NAMALWA (cell line): ENCODE measurements at regions not wholly inside any gene's neighbourhood (a gene's known extent, or its start where the extent isn't known, plus 50 kb on each side); places are given as distances from the start of the nearest gene placed in this dataset.

Experiments
- DNase-seq: peaks from one replicate; pipeline ENCODE4 v3.0.0-alpha.2; 2015; ENCODE audit warnings: low spot score

GRCh38 chr10:123455861-123456260, 210.3 kb upstream of the GPR26 start:
- no peak for DNase-seq

- DNase-seq = no peak
These were observed 207.2 kb upstream of the GPR26 start for GRCh38 chr10:123458933-123459332.

- no peak for DNase-seq
These were observed 206.6 kb upstream of the GPR26 start for GRCh38 chr10:123459371-123460091.

DNA sequence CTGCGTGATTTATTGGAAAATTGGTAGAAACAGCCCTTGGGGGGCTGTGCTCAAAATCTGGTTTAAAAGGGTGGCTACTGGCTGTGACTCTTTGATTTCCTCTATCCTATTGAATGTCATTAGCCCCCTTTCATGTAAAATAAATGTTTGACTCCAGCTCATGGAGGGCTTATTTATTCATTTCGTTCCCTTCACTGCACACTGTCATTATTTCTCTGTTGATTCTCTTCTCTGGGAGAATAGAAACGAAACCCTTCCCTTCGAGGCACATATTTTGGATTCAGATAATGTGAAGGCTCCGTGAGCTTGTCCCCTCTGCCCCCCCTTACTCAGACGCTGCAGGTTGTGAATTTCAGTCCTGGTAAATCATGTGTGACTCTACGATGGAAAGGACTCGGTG, 203.9 kb upstream of the GPR26 start:
- DNase-seq = no peak

DNA sequence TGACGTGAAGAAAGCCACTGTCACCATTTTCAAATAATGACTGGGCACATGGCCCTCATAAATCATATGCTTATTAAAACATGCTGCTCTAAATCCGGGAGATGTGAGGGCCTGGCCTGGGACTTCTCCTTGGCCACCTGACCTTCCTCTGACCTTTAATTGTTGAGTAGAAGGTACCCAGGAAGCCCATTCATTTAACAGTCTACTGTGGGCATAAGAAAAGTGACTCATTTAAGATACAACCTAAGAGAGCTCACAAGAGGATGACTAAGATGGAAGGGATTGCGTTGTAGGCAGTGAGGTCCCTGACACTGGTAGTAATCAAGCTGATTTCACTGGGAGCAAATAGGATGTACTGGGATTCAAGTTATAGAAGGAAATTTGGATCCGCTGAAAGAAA, 203.4 kb upstream of the GPR26 start:
- no peak for DNase-seq

- no peak for DNase-seq
These were observed 203.0 kb upstream of the GPR26 start for GRCh38 chr10:123463181-123463580.

DNA sequence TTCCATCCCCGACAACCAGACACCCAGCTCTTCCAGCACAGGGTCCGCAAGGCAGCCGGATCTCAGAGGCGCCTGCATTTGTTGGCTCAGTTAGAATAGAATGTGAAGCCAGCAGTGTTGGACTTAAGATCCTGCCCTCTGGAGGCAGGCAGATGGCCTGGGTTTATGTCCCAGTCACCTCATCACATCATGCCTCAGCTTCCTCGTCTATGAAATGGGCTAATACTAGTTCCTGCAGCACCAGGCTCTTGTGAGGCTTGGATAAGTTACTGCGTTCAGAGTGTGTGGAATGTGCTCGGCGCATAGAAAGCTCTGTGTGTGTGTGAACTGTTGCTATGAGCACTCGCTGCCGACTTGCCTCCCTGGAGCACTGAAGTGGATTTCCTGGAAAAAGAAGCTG, 202.5 kb upstream of the GPR26 start:
- no peak for DNase-seq

- DNase-seq = no peak
These were observed 201.5 kb upstream of the GPR26 start for GRCh38 chr10:123464430-123465323.

DNA sequence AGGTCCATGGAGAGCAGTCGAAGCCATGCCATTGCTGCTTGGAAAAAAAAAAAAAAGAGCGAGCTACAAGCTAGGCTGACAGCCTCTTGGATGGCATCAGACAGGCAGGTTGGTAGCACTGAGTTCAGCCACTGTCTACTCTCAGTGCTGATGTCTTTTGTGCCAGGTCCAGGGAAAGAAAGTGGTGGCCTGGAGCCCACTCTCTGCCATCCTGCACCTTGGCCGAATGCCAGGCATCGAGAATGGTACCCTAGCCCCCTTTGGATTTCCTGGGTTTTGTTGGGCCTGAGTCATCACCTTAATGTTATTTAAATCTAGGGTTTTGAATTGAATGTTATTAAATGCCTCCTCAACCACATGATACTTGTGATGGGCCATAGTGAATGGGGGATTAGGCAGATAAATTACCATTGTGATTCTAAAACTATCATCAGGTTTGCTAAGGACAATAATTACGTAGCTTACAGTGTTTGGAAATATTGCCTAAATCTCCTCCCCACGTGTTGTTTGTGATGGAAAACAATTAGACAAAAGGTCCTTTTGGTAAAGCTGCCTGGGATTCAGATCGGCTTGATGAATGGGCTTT, 195.7 kb upstream of the GPR26 start:
- DNase-seq = no peak

DNA sequence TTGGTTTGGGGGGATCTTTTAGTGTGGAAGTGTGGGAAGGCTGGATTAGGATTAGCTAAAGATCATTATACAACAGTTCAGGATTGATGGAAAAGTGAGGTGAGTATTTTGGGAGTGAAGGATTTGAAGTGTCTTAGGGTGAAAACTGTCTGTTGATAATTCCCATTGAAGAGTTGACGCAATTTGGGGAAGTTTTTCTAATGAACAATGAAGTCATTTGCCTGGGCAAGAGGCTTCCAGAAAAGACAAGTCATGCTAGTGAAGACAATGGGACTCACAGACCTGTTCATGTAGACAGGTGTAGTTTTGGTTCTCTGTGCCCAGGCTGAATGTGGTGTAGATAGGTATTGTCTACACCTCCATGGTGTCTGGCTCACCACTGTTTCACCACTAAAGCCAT, 194.3 kb upstream of the GPR26 start:
- DNase-seq = no peak

DNA sequence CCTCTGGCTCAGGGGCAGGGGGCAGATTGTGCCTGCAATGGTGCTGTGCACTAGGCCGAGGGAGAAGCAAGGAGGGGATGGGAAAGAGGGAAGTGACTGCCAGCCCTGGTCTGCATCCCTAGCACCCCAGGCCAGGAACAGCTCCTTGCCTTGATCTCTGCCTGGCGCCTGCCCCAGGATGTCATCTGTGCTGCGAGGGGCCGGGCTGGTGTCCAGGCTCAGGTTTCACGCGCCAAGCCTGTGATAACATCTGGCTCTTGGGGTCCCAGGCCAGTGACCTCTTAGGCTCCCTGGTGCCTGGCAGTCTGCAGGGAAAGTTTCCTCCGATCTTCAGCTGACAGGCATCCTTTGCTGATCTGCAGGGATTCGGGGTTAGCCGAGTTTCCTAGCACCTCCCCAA, 193.5 kb upstream of the GPR26 start:
- DNase-seq = no peak

DNA sequence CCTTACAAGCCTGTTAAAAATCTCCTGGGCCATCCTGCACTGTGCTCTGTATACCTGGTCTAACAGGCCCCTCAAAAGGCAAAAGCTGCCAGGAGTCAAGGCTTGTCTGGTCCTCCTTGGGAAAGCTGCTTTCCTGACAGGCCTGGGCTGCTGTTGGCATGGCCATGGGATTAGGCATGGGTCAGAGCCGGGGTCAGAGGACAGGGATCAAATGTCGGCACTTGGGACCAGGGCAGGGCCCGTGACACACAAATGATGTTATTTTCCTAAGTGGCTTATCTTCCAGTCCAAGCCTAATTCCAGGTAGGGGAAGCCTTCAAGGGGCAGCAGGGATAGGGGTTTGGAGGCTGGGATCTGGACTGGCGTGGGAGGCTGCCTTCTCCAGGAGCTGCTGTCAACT, 191.5 kb upstream of the GPR26 start:
- DNase-seq = no peak

GRCh38 chr10:123475466-123475865, 190.7 kb upstream of the GPR26 start:
- DNase-seq = no peak

DNA sequence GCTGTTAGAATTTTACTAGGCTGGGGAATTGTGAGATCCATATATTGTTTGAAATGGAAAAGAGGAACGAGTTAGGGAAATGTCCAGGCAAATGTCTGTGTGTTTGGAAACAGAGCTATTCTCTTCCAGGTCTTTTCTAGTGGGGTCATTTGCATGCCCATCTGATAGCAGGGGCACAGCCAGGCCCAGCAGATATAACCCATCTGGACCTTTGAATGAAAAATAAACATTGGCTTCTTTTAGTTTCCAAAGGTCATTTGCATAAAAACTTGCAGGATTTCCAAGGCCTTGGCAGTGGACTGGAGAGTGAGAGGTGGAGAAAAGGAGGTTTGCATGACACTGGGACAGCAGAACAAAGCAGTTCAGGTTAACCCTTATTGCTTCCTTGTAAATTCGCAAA, 188.0 kb upstream of the GPR26 start:
- no peak for DNase-seq

DNA sequence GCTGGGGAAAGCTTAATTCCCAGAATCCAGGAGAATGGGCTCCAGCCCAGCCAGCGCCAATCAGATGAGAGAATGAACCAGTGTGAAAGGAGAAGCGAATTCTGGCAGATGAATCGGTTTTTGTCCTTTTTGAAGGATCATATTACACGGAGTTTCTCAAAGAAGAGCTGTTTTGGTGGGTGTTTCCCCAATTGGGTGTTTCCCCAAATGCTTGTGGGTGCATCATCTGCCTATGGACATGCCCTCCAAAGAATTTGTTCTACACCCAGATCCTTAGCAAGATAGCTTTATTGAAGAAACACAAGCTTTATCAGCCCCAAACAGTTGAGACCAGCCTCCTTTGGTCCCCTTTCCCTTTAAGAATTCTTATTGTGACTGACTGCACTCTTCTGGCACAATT, 186.5 kb upstream of the GPR26 start:
- no peak for DNase-seq

DNA sequence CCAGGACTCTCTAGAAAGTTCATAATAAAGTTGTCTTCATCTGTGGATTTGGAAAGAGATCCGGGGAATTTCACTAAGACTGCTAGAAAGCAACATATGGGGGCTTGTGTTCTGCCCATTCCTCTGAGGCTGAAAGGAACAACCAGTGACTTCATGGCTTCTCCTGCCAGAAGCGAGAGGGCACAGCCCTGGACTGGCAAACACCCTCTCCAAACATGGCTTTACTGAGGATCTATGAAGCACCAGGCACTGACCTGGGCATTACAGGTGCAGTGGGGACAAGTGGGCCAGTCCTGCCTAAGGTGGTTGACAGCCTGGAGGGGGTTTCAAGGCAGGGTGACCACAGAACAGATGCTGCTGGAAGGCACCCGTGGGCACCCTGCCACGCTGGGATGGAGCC, 185.8 kb upstream of the GPR26 start:
- DNase-seq = no peak

- DNase-seq = no peak
These were observed 185.3 kb upstream of the GPR26 start for GRCh38 chr10:123480845-123481244.

- DNase-seq = no peak
These were observed 181.4 kb upstream of the GPR26 start for GRCh38 chr10:123484722-123485121.

DNA sequence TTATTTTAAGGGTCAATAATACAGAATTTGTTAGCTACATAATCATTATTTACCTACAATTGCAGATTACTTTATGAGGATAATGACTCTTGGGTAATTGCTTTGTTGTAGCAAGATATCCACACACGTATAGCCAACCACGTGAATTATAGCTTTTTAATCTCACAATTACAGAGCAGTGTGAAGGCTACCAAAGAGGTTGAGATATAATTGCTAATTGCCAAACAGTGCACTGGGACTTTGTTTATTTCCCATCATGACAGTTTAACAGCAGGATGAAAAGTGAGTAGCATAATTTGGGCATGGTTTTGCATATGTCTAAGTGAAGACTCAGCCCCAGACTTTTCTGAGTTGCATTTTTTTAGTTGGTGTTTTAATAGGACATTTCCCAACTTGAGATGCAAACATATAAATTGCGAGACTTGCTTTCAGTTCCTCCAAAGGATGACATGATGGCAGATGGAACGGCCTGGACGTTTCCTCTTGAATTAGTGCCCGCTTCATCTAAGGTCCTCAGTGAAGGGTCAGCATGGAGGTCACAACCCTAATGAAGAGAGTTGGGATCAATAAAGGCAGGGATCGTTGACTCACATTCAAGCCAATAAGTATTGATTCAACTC, 180.7 kb upstream of the GPR26 start:
- no peak for DNase-seq

DNA sequence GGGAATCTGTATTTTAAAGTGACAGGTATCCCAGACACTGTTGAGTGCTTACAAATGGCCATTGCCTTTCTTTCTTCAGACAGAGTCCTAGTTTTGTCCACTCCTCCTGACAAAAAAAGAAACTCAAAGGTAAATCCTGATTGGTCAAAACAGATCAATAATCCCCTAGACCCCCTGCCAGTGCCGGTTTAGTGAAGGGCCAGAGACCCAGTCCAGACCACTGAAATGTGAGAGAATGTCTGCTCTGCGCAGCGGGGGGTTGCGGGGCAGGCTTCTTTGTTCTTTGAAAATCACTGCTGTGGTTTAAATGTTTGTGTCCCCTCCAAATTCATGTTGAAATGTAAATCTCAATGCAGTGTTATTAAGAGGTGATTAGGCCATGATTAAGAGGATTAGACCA, 177.7 kb upstream of the GPR26 start:
- DNase-seq = no peak

- DNase-seq = no peak
These were observed 174.8 kb upstream of the GPR26 start for GRCh38 chr10:123491364-123491763.

- no peak for DNase-seq
These were observed 174.1 kb upstream of the GPR26 start for GRCh38 chr10:123492016-123492415.

- no peak for DNase-seq
These were observed 171.8 kb upstream of the GPR26 start for GRCh38 chr10:123494301-123494808.
